Body of pancreas (tissue), 4 donors: ENCODE measurements at regions not wholly inside any gene's neighbourhood (a gene's known extent, or its start where the extent isn't known, plus 50 kb on each side); places are given as distances from the start of the nearest gene placed in this dataset.

Experiments
- CTCF ChIP-seq, 7 experiments: fragments of 450-650 bp in 4 of 7; fragments of 200-600 bp in 3 of 7; sonication (generic) in 3 of 7; IDR thresholded peaks; one replicate each; pipeline ENCODE4 v1.5.1; 2016 to 2019; ENCODE audit warnings: antibody characterized with exemption in 7 of 7
- POLR2A ChIP-seq, 3 donors: fragments of 450-650 bp; IDR thresholded peaks; one replicate each; pipeline ENCODE4 v1.6.1; 2016; ENCODE audit warnings: antibody characterized with exemption in 3 of 3, mild to moderate bottlenecking in 2 of 3

- TF ChIP-seq CTCF (IDR thresholded peaks at IDR 0.05): no peak
- TF ChIP-seq POLR2A (IDR thresholded peaks at IDR 0.05): no peak
These were observed 60.9 kb upstream of the TARBP1 start for GRCh38 chr1:234539666-234540403.
